AG04450 (cell line): ENCODE measurements at regions not wholly inside any gene's neighbourhood (a gene's known extent, or its start where the extent isn't known, plus 50 kb on each side); places are given as distances from the start of the nearest gene placed in this dataset.

Source experiments
- CTCF ChIA-PET: fragments of 300-600, 350-600 bp; formaldehyde crosslinking; extraction: SDS; loops from one replicate; lab custom pipeline; 2022; ENCODE audit warnings: antibody characterized with exemption, inconsistent platforms; lab: Charles Lee
- POLR2A ChIA-PET: fragments of 350-600 bp; formaldehyde crosslinking; extraction: SDS; loops from one replicate; lab custom pipeline; 2021; ENCODE audit warnings: antibody characterized with exemption, inconsistent platforms; lab: Yijun Ruan, JAX
- DNase-seq: peaks from one replicate; pipeline ENCODE4 v3.0.0-alpha.2; 2011; ENCODE audit warnings: low read depth, low spot score
- H3K27ac ChIP-seq: one replicate; pipeline ENCODE4 v1.5.1; 2012; ENCODE audit warnings: low read depth, low read length, control low read depth
- H3K27me3 ChIP-seq: one replicate; pipeline ENCODE4 v1.6.0; 2012; ENCODE audit warnings: low read length; ENCODE audit not compliant: control insufficient read depth, insufficient read depth
- H3K4me3 ChIP-seq: 2 replicates; pipeline ENCODE4 v1.5.1; 2011; ENCODE audit warnings: mild to moderate bottlenecking, low read depth, low read length, control low read depth
- H3K9me3 ChIP-seq: 2 replicates; pipeline ENCODE4 v1.5.1; 2012; ENCODE audit warnings: low read length; ENCODE audit not compliant: control insufficient read depth, insufficient read depth
- CTCF ChIP-seq: IDR thresholded peaks from 2 replicates; pipeline ENCODE4 v1.5.1; 2011; ENCODE audit warnings: low read depth, low read length, control low read depth, inconsistent platforms

GRCh38 chr6:113143206-113143605 lies 713.9 kb upstream of the MARCKS start:
- H3K27me3 ChIP-seq, result no peaks in the 10 kb centered on the region
- no peak for TF ChIP-seq CTCF
- no peaks in the 10 kb centered on the region for H3K9me3 ChIP-seq
- ChIA-PET CTCF (interaction anchor here (1.0 kb wide), 1 partner anchor 716 kb away, joined by 3 read pairs; no protein-coding TSS in a partner anchor), POLR2A (no interaction called here)
- no peak overlapping the region for H3K4me3 ChIP-seq
- no peak for DNase-seq
- H3K27ac ChIP-seq, result no peak overlapping the region

- H3K27me3 ChIP-seq, result no peaks in the 10 kb centered on the region
- ChIA-PET POLR2A (no interaction called here), CTCF (no interaction called here)
- no peaks in the 10 kb centered on the region for H3K9me3 ChIP-seq
- no peak overlapping the region for H3K4me3 ChIP-seq
- H3K27ac ChIP-seq, result no peak overlapping the region
- DNase-seq, result no peak
- TF ChIP-seq CTCF, result no peak
Measured at GRCh38 chr6:113144117-113144516, 713.0 kb upstream of the MARCKS start.

GRCh38 chr6:113146878-113147277 lies 710.3 kb upstream of the MARCKS start:
- POLR2A ChIA-PET, result no interaction called here
- no peak for TF ChIP-seq CTCF
- CTCF ChIA-PET, result no interaction called here
- no peaks in the 10 kb centered on the region for H3K27me3 ChIP-seq
- no peak for DNase-seq
- no peak overlapping the region for H3K4me3 ChIP-seq
- peak overlapping the region; percentile 85 for H3K27ac ChIP-seq
- no peaks in the 10 kb centered on the region for H3K9me3 ChIP-seq

- peak; percentile 87 for DNase-seq
- POLR2A ChIA-PET, result no interaction called here
- no peak for TF ChIP-seq CTCF
- H3K27me3 ChIP-seq, result no peaks in the 10 kb centered on the region
- H3K4me3 ChIP-seq, result no peak overlapping the region
- no peaks in the 10 kb centered on the region for H3K9me3 ChIP-seq
- CTCF ChIA-PET, result no interaction called here
- peak overlapping the region; percentile 85 for H3K27ac ChIP-seq
Measured at GRCh38 chr6:113147544-113147943, 709.6 kb upstream of the MARCKS start.

GRCh38 chr6:113148566-113148965 lies 708.6 kb upstream of the MARCKS start:
- ChIA-PET POLR2A (no interaction called here), CTCF (interaction anchor here (1.1 kb wide), 1 partner anchor 731 kb away, joined by 3 read pairs; no protein-coding TSS in a partner anchor)
- no peaks in the 10 kb centered on the region for H3K27me3 ChIP-seq
- no peak for TF ChIP-seq CTCF
- DNase-seq, result no peak
- no peak overlapping the region for H3K4me3 ChIP-seq
- H3K9me3 ChIP-seq, result no peaks in the 10 kb centered on the region
- no peak overlapping the region for H3K27ac ChIP-seq
